A204.1 (cell line): ENCODE measurements at regions not wholly inside any gene's neighbourhood (a gene's known extent, or its start where the extent isn't known, plus 50 kb on each side); places are given as distances from the start of the nearest gene placed in this dataset.
"Not testable (repeated sequence)": the region's sequence is repeated elsewhere in the genome, so short reads cannot be mapped to it uniquely, and the experiment has no call there.

Experiments
- FAIRE-seq: peaks from 2 replicates; lab custom pipeline; 2012; peaks lifted over from hg19 to GRCh38; lab: Jason Lieb, UNC

DNA sequence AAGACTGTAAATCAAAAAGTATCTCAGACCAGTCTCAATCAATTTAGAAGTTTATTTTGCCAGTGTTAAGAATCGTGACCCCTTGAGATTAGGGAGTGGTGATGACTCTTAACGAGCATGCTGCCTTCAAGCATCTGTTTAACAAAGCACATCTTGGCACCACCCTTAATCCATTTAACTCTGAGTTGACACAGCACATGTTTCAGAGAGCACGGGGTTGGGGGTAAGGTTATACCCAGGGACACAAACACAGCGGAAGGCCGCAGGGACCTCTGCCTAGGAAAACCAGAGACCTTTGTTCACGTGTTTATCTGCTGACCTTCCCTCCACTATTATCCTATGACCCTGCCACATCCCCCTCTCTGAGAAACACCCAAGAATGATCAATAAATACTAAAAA, 645.8 kb downstream of the FRK start:
- FAIRE-seq: not testable (repeated sequence)

GRCh38 chr6:115411756-115412155, 648.9 kb downstream of the FRK start:
- no peak for FAIRE-seq

DNA sequence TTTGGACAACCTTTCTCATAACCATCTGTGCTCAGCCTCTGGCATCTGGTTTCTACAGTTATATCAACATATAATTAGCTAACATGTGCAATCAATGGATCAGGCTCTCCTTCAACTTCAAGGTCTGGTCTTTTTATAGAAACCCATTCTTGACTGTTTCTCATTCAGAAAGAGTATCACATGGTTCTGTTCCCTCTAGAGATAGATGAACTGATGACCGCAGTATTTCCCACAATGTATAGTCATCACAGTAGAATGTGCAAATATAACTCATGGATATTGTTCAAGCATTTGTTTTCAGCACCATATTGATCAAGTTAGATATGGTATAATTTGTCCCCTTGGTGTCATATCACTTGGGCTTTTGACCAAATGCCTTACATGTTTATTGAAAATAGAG, 656.2 kb downstream of the FRK start:
- no peak for FAIRE-seq

DNA sequence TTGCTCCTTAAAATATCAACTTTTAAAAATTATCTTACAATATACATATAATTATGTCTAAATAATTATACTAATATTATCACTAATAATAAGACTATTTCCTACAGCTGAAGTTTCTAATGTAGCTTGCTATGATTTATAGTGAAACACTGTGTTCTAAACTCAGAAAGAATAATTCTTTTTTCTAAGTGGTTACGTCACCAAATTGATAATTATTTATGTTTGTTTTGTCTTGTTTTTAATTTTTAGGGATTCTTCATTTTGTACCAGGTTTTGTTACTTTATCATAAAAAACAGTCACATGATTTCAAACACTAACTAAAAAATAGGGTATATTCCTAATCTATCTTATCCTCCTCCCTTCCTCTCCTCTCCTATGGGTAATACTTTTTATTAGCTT, 662.1 kb downstream of the FRK start:
- FAIRE-seq: no peak

DNA sequence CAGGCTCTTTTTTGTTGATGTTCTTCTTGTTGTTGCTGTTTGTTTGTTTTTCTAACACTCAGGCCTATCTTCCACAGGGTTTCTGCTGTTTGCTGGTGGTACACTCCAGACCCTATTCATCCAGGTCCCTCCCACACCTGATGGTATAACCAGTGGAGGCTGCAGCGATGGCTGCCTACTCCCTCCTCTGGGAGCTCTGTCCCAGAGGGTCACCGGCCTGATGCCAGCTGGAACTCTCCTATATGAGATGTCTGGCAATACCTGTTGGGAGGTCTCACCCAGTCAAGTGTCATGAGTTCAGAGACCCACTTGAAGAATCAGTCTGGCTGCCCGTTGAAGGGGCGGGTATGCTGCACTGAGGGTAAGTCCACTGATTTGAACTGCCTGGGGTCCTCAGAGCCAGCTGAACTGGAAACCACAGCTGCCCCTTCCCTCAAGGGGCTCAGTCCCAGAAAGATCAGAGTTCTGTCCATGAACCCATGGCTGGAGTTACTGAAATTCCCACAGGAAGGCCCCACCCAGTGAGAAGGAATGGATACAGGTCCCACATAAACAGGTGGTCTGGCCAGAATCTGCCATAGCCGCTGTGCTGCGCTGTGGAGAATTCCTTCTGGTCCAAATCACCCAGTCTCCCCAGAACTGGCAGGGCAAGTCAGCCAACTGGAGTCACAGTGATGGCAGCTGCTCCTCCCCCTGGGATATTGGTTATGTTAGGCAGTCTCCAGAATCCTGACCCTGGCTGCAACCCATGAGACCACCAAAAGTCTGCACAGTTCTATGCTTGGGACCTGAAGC, 664.4 kb downstream of the FRK start:
- FAIRE-seq: no peak

GRCh38 chr6:115393821-115394220, 666.9 kb downstream of the FRK start:
- no peak for FAIRE-seq

- no peak for FAIRE-seq
Observed at GRCh38 chr6:115370202-115370601, 690.5 kb downstream of the FRK start.

GRCh38 chr6:115365783-115366182, 694.9 kb downstream of the FRK start:
- no peak for FAIRE-seq

DNA sequence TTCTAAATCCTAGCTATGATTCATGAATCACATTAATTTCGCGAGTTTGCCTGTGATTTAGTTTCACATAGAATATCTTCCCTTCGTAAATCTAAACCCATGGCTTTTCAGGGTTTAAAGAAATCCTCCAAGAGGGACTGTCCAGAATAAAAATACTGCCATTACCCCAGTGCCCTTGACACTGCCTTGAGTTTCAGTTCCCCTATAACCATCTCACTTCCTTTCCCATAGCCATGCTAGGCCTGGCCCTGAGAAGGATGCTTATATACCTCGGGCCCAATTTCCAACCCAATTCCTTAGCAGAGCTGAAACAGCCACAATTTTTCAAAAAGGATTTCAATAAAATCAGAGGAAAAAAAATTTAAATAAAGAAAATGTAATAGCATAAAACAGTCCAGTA, 697.3 kb downstream of the FRK start:
- no peak for FAIRE-seq

DNA sequence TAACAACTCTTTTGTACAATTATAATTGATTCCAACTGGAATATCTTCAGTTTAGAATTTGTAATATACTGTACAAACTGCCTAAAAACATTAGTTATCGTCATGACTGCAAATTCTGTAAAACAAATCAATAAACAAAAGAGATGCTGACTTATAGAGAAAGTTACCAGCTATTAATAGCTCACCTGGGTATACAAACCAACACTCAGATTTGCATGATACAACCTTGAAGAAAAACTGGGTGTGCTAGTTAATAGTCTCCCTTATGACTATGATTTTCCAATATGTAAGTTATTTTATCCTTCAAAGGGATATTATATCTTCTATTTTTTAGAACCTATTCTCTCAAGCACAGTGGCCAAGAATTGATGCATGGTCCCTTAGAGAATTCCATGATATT, 698.5 kb downstream of the FRK start:
- no peak for FAIRE-seq

GRCh38 chr6:115360602-115361325, 699.9 kb downstream of the FRK start:
- FAIRE-seq: no peak

- FAIRE-seq: no peak
Observed at GRCh38 chr6:115358616-115359015, 702.1 kb downstream of the FRK start.

- FAIRE-seq: no peak
Observed at GRCh38 chr6:115356371-115356770, 704.3 kb downstream of the FRK start.

DNA sequence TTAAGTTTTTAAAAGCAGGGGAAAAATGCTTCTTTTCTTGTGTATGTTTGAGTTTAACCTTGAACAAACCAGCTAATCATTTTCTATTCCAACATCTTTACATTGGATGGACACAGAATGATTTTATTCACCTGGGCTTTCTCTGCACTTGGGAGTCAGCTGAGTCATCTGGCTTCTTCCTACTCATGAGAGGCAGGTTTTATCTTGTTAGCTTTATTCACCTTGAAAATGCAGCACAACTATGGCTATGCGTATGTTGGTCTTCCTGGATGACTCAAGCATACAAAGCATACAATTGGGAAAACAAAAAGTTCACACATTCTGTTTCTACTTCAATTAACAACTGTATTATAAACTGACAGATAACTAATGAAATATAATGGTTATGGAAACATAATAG, 737.7 kb downstream of the FRK start:
- no peak for FAIRE-seq

- FAIRE-seq: no peak
Observed at GRCh38 chr6:115319823-115320222, 740.9 kb downstream of the FRK start.

DNA sequence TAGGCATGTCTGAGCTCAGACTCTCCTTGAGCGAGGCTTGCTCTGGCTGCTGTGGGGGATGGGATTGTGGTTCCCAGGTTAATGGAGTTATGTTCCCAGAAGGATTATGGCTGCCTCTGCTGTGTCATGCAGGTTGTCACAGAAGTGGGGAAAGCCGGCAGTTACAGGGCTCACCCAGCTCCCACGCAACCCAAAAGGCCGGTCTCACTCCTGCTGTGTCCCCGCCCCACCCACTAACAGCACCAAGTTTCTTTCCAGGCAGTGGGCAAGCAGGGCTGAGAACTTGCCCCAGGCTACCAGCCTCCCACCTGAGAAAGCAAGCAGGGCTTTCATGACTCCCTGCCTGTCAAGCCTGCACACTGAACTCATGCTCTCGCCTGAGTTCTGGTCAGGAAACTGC, 750.5 kb downstream of the FRK start:
- FAIRE-seq: no peak

DNA sequence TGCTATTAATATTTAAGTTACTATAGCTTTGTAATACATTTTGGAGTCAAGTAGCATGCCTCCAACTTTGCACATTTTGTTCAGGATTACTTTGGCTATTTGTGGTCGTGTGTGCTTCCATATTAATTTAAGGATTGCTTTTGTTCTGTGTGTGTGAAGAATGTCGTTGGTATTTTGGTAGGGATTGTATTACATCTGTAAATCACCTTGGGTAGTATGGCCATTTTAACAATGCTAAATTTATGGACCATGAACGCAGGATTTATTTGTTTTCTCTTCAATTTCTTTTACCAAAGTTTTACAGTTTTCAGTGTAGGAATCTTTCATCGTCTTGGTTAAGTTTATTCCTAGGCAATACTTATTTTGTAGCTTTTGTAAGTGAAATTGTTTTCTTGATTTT, 758.0 kb downstream of the FRK start:
- no peak for FAIRE-seq

- no peak for FAIRE-seq
Observed at GRCh38 chr6:115287467-115287866, 773.2 kb downstream of the FRK start.

DNA sequence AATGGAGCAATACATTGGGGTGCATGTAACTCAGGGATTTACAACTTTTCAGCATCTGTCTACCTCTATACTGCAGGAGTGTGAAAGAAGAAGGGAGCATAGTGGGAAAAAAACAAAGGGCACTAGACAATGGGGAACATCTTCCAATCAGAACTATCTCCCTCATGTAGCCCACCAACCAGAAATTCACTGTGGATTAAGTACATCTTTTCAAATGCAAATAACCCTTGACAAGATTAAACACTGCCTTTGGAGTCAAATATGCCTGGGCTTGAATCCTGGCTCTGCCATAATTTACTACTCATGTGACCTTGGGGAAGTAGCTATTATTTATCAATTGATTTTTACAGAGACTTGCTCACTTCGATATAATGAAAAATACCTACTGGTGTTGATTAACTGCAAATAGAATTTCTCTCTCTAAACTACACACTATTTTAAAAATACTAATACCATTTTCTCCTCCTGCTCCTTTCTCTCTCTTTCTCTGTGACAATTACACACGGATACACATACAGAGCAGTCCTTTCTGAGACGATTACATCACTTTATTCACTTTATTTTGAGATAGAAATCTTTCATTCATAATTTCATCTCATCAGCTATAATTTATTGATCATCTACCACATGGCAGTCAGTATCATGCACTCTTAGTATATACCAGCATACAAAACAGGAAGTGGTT, 783.7 kb downstream of the FRK start:
- no peak for FAIRE-seq

- no peak for FAIRE-seq
Observed at GRCh38 chr6:115272311-115272710, 788.4 kb downstream of the FRK start.

GRCh38 chr6:115271434-115271833, 789.3 kb downstream of the FRK start:
- no peak for FAIRE-seq

DNA sequence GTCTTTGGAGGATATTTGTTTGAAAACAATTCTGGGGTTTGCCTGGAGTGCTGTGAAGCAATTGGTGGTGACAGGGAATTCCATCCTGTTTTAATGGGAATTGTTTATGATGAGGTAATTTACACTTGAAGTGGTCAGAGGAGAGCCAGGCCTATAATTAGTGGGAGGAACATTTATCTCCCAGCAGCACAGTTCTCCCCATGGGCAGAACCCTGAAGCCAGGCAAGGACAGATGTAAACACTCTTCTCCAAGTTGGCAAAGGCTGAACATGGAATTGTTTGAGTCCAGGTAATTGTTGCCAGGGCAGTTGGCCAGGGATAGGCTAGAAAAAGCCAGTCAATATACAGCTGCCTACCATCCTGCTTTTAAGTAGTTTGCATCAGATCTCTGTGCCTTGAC, 789.7 kb downstream of the FRK start:
- FAIRE-seq: no peak

DNA sequence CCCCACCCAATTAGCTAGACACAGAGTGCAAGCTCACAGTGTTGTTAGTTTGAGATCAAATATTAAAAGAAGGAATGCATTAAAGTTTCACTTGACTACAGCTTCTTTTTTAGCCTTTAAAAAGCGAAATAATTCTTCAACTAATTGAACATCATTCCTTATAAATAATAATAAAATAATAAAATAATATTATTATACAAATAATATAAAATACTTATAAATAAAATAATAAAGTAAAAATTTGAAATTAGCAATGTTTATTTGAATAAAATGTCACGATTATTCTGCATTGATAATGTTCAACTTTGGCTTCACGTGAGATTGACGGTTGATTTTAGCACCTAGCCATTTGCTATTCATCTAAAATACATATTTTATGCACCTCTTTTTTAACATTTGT, 819.3 kb downstream of the FRK start:
- FAIRE-seq: no peak
